Transverse colon (tissue), 4 donors: ENCODE measurements at regions not wholly inside any gene's neighbourhood (a gene's known extent, or its start where the extent isn't known, plus 50 kb on each side); places are given as distances from the start of the nearest gene placed in this dataset.

Experiments used
- CTCF ChIP-seq, 5 experiments: fragments of 200-600 bp in 3 of 5; fragments of 450-650 bp in 2 of 5; sonication (generic) in 3 of 5; IDR thresholded peaks; 1 replicate in 2 of 5; 2 replicates in 3 of 5; pipeline ENCODE4 v1.5.1; 2016 to 2017; ENCODE audit warnings: antibody characterized with exemption in 5 of 5, inconsistent platforms in 3 of 5, mild to moderate bottlenecking in 2 of 5, moderate library complexity in 1 of 5
- EP300 ChIP-seq: sonication (generic); formaldehyde crosslinking; IDR thresholded peaks from one replicate; pipeline ENCODE4 v1.6.1; 2017; ENCODE audit warnings: antibody characterized with exemption, low read depth
- POLR2A ChIP-seq: fragments of 450-650 bp; IDR thresholded peaks from one replicate; pipeline ENCODE4 v1.6.1; 2016; ENCODE audit warnings: antibody characterized with exemption, mild to moderate bottlenecking, moderate library complexity
- POLR2AphosphoS5 ChIP-seq, 3 donors: sonication (generic); formaldehyde crosslinking; IDR thresholded peaks; one replicate each; pipeline ENCODE4 v1.6.1; 2016; ENCODE audit warnings: antibody characterized with exemption in 3 of 3

DNA sequence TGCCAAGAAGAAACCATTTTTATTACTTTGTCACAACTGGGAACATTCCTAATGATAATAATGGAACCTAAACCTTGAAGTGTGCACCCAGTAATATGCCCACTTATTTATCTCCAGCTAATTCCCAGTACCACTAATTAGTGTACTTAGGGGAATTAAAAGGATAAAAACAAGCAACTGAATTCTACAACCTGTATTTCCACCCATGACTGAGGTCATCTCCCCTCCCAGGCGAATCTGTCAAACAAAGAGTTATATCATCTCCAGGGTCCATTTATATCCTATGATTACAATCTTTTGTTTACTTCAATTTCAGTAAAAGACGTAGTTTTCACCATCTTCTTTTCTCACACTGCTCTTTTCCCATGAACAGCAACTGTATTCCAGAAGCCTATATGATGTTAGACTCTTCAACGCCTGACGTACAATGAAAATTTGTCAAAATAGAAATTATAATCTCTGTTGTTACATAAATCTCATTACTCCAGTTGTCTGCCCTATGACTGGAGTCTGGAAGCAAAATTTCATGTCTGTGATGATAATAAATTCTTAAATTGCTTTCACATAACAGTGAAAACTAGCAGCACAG is 177.6 kb downstream of the GOLIM4 start:
- TF ChIP-seq CTCF (IDR thresholded peaks at IDR 0.05) (no peak), POLR2AphosphoS5 (IDR thresholded peaks at IDR 0.05) (no peak), EP300 (no peak), POLR2A (no peak)
